HG03565 (cell line): ENCODE measurements at regions not wholly inside any gene's neighbourhood (a gene's known extent, or its start where the extent isn't known, plus 50 kb on each side); places are given as distances from the start of the nearest gene placed in this dataset.

ENCODE experiments used
- ATAC-seq: cut with Tn5 transposase; IDR thresholded peaks from one replicate; pipeline ENCODE4 v1.9.1; 2021; ENCODE audit warnings: mild to moderate bottlenecking, moderate library complexity; ENCODE audit not compliant: unreplicated experiment

DNA sequence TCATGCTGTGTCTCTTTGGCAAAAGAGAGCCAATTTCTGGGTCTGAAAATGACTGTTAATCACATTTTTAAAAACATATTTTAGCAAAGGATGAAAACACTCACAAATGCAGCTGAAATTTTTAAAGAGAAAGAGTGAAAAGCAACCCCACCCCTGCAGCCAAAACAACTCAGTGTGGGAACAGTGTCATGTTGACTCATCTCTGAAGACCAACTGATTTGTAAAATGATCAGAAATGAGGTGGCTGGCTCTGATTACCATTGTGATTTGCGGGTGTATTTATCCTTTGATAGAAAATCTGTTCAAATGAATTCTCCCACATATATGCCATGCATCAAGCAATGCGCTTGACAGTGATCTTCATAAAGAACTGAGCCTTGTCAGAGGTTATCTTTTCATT, 287.0 kb upstream of the ESRRG start:
- ATAC-seq = no peak

DNA sequence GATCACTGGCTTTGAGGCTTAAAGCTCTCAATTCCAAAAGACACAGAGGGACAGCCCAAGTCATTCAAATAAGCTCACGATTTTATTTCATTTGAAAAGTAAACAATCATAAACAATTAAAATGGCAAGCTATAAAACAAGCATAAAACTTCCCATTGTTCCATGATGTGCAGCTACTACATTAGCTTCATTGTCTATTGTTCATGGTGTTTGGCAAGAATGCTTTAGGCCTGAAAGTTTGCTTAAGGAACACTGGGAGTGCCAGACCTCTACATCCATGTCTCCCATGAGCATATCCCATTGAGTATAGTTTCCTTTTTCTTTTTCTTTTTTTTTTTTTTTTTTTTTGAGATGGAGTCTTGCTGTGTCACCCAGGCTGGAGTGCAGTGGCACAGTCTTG, 286.1 kb upstream of the ESRRG start:
- no peak for ATAC-seq

GRCh38 chr1:217004776-217005436, 281.7 kb upstream of the ESRRG start:
- ATAC-seq = peak; percentile 40

DNA sequence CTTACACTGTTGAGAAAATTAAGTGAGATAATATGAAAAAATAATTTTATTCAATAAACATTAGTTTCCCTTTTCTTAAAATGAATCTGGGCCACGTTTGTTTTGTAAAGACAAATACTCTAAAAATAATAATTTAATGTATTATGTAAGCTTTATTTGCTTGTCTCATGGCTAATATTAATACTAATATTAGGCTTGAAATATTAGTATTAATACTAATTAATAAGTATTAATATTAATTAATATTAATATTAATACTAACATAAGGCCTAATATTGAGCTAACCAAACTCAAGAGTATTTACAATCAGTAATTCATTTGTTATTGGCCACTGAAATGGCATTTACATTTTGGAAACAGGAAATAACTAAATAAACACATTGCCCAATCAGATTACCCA, 280.1 kb upstream of the ESRRG start:
- ATAC-seq = no peak

DNA sequence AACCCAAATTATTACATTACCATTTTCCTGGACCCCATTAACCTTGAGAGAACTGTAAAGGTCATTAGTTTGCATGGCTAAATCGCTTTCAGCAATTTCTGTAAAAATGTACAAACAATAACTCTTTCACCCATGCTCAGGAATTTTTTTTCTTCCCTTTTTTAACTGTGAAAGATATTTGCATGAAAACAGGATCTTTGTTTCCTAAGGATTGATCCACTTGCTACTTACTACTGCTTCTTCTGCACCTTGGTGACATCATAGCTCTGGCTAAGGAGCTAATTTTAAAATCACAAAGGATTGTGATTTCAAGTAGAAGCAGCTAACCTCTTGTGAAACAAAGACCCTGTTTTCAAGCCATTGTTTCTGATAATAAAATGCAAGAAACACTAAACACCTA, 274.6 kb upstream of the ESRRG start:
- ATAC-seq = no peak

DNA sequence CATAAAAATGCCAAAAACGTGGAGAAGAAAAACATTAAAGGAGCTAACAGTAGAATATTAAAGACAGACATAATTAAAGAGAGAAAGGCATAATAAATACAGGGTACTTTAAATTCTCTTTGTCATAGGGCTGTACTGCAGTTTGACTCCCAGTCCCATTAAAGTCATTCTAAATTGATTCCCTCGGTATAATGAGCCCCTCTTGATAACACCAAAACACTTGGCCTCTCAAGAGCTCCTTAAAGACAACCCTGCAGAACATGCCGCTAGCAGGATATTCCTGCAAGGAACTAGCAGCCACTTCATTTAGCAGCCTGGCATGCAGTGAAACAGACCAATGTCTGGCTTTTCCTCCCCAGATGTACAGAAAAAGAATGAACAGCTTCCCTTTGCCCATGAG, 273.8 kb upstream of the ESRRG start:
- ATAC-seq = no peak

DNA sequence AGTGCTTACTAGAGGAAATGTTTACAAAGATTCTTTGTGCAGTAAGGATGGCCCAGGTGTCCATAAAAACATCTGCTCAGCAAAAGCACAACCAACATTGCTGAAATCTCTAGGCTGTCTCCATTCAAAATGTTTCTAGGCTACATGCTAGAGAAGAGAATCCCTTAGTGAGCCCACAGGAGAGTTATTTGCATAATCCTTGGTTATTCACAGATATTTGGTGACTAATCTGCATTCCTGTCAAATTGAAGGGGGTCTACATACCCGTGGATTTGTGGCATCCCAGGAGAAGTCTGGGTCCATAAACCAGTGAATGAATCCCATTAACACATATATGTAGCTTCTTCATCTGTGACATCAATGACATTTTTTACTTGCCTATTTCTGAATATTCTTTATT, 261.3 kb upstream of the ESRRG start:
- ATAC-seq = no peak

DNA sequence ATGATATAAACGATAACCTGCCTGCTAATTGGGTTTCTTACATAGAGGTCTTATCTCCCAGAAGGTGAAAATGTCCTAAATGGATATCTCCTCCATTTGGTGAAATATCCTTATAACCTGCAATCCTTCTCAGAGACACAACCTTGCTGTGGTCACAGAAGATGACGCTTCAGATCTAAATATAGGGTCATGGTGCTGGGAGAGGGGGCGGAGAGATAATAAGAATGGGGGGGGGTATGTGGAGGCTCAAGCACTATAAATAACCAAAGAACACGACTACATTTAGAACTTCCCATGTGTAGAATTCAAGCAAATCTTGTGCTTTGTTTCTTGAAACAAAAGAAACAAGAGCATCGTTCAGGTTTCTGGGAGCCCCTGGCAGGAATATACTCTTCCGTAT, 260.6 kb upstream of the ESRRG start:
- ATAC-seq = no peak

DNA sequence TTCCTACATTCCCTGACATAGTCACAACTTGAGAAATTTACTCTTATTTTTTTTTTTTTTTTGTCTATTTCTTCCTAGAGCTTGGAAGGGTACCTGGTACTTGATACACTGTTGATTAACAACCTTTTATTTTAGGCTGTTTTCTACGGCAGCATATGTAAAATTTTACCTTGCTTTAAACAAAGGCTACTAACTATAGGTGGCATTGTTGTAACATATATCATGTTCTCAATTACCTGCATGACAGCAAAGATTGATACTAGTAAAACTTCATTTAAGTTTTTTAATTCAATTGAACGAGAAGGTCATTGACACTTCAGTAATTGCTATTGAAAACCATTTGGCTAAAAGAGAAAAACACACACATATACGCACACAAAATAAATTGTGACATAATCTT, 238.3 kb upstream of the ESRRG start:
- no peak for ATAC-seq

DNA sequence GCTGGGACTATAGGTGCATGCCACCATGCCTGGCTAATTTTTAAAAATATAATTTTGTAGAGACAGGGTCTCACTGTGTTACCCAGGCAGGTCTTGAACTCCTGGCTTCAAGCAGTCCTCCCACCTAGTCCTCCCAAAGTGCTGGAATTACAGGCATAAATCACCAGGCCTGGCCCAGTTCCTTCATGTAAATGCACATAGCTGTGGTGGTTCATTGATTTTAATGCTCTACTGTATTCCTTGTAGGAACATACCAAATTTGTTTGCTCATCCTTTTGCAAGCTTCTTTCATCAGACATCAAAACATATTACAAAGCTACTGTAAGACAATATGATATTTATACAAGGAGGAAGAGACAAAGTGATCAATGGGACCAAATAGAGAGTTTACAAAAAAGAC, 237.5 kb upstream of the ESRRG start:
- ATAC-seq = no peak

DNA sequence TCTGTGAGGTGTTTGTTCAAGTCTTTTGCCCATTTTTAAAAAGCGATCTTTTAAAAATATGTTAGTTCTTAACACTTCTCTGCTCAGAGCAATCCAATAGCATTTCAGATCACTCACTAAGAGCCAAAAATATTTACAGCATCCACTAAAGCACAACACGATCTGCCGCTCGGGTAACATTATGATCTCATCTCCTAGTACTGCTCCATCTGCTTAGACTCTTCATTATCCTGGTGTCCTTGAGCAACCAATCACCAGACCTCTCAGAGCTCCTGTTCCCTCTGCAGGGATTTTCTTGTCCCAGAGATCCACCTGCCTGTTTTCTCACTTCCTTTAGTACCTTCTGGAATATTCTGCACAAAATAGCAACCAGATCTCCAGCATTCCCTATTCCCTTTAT, 235.3 kb upstream of the ESRRG start:
- ATAC-seq = no peak

DNA sequence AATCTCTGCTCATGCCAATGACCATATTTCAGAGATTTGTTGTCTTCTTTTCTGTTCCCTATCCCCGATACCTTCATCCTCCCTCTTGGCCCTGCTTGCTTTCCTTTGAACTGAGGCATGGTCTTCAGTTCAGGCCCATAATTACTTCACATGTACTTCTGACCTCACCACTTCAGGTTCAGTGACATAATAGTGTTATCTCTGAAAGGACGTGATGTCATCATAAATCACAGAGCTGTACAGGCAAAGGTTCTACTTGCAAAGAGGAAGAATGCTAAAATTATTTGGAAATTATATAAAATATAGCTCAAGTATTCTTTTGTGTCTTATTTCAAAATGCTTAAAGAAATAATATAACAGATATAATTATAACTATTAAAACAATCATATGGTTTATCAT, 230.3 kb upstream of the ESRRG start:
- no peak for ATAC-seq

- ATAC-seq = no peak
Observed at GRCh38 chr1:216952864-216953263, 229.6 kb upstream of the ESRRG start.

GRCh38 chr1:216945538-216946080, 222.4 kb upstream of the ESRRG start:
- ATAC-seq = no peak

DNA sequence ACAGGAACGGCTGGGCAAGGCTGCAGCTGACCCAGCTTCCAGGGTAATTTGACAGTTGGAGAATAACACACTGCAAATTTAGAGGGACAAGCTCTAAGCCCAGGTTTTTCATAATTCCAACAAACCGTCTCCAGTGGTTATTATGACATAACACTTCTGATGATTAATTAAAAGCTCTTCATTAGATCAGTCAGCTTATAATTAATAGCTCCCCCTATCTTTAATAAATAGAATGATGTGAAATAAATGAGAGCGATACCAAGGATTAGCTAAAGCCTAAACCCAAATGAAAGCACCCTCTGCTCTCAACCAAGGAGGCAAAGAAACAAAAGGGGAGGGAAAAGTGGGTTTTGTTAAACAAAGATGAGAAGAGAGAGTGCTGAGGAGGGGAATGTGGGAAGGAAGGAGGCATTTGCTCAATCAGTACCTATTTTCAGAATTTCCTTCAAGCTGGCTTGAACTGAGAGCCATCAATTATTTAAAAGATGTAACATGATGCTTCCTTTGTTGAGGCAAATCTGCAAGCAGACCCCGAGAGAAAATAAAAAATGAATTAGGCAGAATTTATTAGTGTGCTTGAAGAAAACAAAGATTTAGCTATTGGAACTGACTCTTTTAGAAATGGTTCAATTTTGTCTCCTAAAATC, 221.8 kb upstream of the ESRRG start:
- no peak for ATAC-seq

- ATAC-seq = no peak
Observed at GRCh38 chr1:216937491-216937890, 214.3 kb upstream of the ESRRG start.

GRCh38 chr1:216936779-216937178, 213.6 kb upstream of the ESRRG start:
- no peak for ATAC-seq

DNA sequence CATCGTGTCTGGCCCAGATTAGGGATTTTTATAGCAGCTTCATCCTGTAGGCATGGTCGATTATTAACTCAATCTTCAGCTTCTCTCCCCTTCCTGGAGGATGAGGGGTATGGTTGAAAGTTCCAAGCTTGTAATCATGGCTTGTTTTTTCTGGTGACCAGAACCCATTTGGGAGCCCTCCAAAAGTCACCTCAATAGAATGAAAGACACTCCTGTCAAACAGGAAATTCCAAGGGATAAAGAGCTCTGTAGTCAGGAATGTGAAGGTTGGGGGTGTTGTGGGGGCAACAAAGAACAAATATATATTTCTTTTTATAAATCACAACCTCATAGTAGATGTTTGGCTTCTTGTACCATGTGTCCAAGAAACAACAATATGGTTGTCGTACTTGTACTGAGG, 212.7 kb upstream of the ESRRG start:
- ATAC-seq = no peak

GRCh38 chr1:216932424-216932823, 209.2 kb upstream of the ESRRG start:
- no peak for ATAC-seq

- ATAC-seq = no peak
Observed at GRCh38 chr1:216929870-216930582, 206.8 kb upstream of the ESRRG start.

DNA sequence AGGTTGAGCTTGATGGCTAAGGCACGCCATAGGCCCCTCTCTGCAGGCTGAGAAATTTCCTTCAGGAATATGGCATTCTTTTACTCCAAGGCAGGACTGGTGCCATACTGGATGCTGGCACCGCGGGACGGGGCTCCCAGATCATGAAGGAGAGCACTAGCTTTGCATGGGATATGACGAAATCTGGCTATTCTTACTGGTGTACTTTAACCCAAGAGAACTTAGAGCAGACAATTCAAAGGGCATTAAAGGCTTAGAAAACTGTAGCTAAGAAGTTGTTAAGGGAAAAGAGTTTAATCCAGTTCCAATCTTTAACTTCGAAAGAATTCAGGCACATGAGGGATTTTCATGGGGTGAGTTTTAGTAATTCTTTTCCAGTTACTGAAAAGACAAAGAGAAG, 204.4 kb upstream of the ESRRG start:
- ATAC-seq = no peak
